H54 (cell line): ENCODE measurements at regions not wholly inside any gene's neighbourhood (a gene's known extent, or its start where the extent isn't known, plus 50 kb on each side); places are given as distances from the start of the nearest gene placed in this dataset.

Source experiments
- DNase-seq: peaks from one replicate; pipeline ENCODE4 v3.0.0; 2011; ENCODE audit warnings: low spot score, mixed read lengths; ENCODE audit not compliant: insufficient read length
- FAIRE-seq: peaks from 3 replicates; lab custom pipeline; 2011; peaks lifted over from hg19 to GRCh38; lab: Jason Lieb, UNC
- POLR2A ChIP-seq: IDR thresholded peaks from 2 replicates; pipeline ENCODE4 v1.6.1; 2011; ENCODE audit warnings: low read depth, mild to moderate bottlenecking, low read length

DNA sequence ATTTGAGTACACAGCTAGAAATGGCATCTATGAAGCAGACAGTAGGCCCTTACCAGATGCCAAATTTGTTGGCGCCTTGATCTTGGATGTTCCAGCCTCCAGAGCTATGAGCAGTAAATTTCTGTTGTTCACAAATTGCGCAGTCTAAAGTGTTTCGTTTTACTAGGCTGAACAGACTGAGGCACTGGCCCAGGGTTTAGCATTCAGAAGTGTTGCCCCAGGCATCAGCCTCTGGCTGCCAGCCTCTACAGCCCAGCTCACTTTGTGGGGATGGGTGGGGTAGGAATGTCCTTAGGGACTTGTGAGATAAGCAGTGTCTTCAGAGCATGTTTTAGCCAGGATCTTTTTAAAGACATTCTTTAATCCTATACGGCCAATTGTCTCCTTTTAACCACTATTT lies 51.5 kb upstream of the MGAT5 start:
- DNase-seq = no peak
- TF ChIP-seq POLR2A = no peak
- FAIRE-seq = no peak

DNA sequence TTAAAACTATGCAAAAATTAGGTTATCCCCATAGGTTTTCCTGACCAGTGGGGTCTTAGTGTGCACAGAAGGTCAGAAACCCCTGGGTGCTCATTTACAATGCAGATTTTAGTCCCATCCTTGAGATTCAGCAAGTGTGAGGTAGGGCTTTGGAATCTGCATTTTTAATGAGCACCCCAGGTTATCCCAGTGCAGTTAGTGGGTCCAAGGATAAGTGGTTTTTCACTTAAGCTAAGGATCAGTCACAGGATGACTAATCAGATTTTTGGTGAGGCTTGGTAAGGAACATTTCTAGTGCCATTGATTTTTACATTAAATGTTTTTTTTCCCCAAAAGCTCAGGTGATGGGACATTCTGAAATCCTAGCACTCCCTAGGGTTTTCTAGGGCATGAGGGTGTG lies 50.7 kb upstream of the MGAT5 start:
- no peak for TF ChIP-seq POLR2A
- DNase-seq (no peak), FAIRE-seq (no peak)
